ENCODE measurements at regions not wholly inside any gene's neighbourhood (a gene's known extent, or its start where the extent isn't known, plus 50 kb on each side); places are given as distances from the start of the nearest gene placed in this dataset.

DNA sequence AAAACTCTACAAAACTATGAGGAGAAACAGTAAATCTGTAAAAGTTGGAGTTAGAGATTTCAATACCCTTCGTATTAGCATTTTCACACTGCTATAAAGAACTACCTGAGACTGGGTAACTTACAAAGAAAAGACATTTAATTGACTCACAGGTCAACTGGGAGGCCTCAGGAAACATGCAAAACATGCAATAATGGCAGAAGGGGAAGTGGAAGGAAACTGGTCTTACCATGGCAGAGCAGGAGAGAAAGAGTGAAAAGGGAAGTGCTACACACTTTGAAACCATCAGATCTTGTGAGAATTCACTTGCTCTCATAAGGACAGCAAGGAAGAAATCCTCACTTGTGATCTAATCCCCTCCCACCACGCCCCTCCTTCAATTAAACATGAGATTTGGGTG lies 949.9 kb downstream of the TECRL start:
- no peak overlapping the region for H3K23ac ChIP-seq (ENCODE audit: low read depth, low read length)
- H2BK120ac ChIP-seq (ENCODE audit: low read depth, low read length), result no peak overlapping the region
- in situ Hi-C loops (cut with MboI; ENCODE audit: low sequenced_read_pairs), result no loop called here
- H3K79me1 ChIP-seq (ENCODE audit: low read depth in 1 of 2, low read length in 2 of 2), result no peaks in the 10 kb centered on the region
- ATAC-seq (ENCODE audit: low read depth) (no peak), DNase-seq (no peak)
- H2AFZ ChIP-seq (replicated peaks; ENCODE audit: low read length, poor library complexity), result no peak overlapping the region
- H3K9ac ChIP-seq (ENCODE audit: low read depth, low read length), result no peak overlapping the region
- TF ChIP-seq SMC3 (IDR thresholded peaks at IDR 0.05; ENCODE audit: low read depth, low read length) (no peak), CEBPB (IDR thresholded peaks at IDR 0.05; ENCODE audit: low read depth, low read length) (no peak), FOS (IDR thresholded peaks at IDR 0.05; ENCODE audit: low read depth, low read length) (no peak), MAZ (IDR thresholded peaks at IDR 0.05; ENCODE audit: borderline replicate concordance, low read depth, low read length) (no peak), BHLHE40 (IDR thresholded peaks at IDR 0.05; ENCODE audit: low read depth, low read length) (no peak), RAD21 (IDR thresholded peaks at IDR 0.05; ENCODE audit: low read length) (no peak), RFX5 (IDR thresholded peaks at IDR 0.05; ENCODE audit: low read depth, low read length) (no peak), POLR2A (IDR thresholded peaks at IDR 0.05; ENCODE audit: low read depth, low read length) (no peak), MAFK (IDR thresholded peaks at IDR 0.05; ENCODE audit: low read depth, low read length) (no peak), CHD1 (IDR thresholded peaks at IDR 0.05; ENCODE audit: low read depth, low read length) (no peak)
- TF ChIP-seq, protein P1, sequence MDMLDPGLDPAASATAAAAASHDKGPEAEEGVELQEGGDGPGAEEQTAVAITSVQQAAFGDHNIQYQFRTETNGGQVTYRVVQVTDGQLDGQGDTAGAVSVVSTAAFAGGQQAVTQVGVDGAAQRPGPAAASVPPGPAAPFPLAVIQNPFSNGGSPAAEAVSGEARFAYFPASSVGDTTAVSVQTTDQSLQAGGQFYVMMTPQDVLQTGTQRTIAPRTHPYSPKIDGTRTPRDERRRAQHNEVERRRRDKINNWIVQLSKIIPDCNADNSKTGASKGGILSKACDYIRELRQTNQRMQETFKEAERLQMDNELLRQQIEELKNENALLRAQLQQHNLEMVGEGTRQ (IDR thresholded peaks at IDR 0.05; ENCODE audit: low read depth, low read length), result no peak
- TF ChIP-seq, protein P2, sequence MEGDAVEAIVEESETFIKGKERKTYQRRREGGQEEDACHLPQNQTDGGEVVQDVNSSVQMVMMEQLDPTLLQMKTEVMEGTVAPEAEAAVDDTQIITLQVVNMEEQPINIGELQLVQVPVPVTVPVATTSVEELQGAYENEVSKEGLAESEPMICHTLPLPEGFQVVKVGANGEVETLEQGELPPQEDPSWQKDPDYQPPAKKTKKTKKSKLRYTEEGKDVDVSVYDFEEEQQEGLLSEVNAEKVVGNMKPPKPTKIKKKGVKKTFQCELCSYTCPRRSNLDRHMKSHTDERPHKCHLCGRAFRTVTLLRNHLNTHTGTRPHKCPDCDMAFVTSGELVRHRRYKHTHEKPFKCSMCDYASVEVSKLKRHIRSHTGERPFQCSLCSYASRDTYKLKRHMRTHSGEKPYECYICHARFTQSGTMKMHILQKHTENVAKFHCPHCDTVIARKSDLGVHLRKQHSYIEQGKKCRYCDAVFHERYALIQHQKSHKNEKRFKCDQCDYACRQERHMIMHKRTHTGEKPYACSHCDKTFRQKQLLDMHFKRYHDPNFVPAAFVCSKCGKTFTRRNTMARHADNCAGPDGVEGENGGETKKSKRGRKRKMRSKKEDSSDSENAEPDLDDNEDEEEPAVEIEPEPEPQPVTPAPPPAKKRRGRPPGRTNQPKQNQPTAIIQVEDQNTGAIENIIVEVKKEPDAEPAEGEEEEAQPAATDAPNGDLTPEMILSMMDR (conservative IDR thresholded peaks at IDR 0.05; ENCODE audit: low read depth, low read length), result no peak
- no peak overlapping the region for H2BK20ac ChIP-seq (ENCODE audit: low read depth, low read length)
- no peak overlapping the region for H4K8ac ChIP-seq (ENCODE audit: low read depth in 2 of 2, low read length in 2 of 2)
- no peak overlapping the region for H4K91ac ChIP-seq (ENCODE audit: insufficient read depth, low read depth, low read length)
- H2AK5ac ChIP-seq (ENCODE audit: low read depth, low read length), result no peak overlapping the region
- H3K27ac ChIP-seq (ENCODE audit: insufficient read depth, low read length), result no peak overlapping the region
- ChIA-PET CTCF (no interaction called here), POLR2A (ENCODE audit: unreplicated experiment) (no interaction called here)
- H3K4me3 ChIP-seq (ENCODE audit: insufficient read depth, low read depth, low read length), result no peak overlapping the region
- dilution Hi-C loops (cut with HindIII; ENCODE audit: low sequenced_read_pairs, unreplicated experiment), result no loop called here
- no peak overlapping the region for H2BK5ac ChIP-seq (ENCODE audit: low read depth, low read length, poor library complexity, severe bottlenecking)
- H3K36me3 ChIP-seq (ENCODE audit: control insufficient read depth, insufficient read depth, low read length), result no peaks in the 10 kb centered on the region
- H3K14ac ChIP-seq (replicated peaks; ENCODE audit: low read depth, low read length), result no peak overlapping the region
- no peak overlapping the region for H2BK15ac ChIP-seq (ENCODE audit: low read depth, low read length)
- H3K56ac ChIP-seq (ENCODE audit: extremely low read depth, insufficient read depth, low read length), result no peak overlapping the region
- H3K18ac ChIP-seq (ENCODE audit: low read depth, low read length), result no peak overlapping the region
- H3K4me1 ChIP-seq (ENCODE audit: control insufficient read depth, insufficient read depth, low read length), result no peaks in the 10 kb centered on the region
- WGBS, 2 experiments (ENCODE audit: extremely low coverage in 2 of 2, insufficient read length in 1 of 2), result no CpG with 5 or more reads among the region's 2 CpGs
- H3K9me3 ChIP-seq (ENCODE audit: control insufficient read depth, insufficient read depth, low read length), result peaks cover 7% of the 10 kb centered on the region; the same call in 1 of the 2 replicates
- no peaks in the 10 kb centered on the region for H4K20me1 ChIP-seq (ENCODE audit: insufficient read depth, low read length)
- no peak overlapping the region for H2AK9ac ChIP-seq (replicated peaks; ENCODE audit: low read depth, low read length, poor library complexity)
- intact Hi-C loops (cut with micrococcal nuclease), result no loop called here
- H3K27me3 ChIP-seq (ENCODE audit: control insufficient read depth, insufficient read depth, low read length), result no peaks in the 10 kb centered on the region
- no peaks in the 10 kb centered on the region for H3K9me1 ChIP-seq (ENCODE audit: insufficient read depth, low read length)
- no peak overlapping the region for H3K4me2 ChIP-seq (ENCODE audit: low read depth, low read length)
- BruUV-seq (replicated peaks), result no TSS peak
- H3K4ac ChIP-seq (ENCODE audit: low read depth, low read length), result no peak overlapping the region
- H4K5ac ChIP-seq (ENCODE audit: low read depth, low read length), result no peak overlapping the region

Data from IMR-90 (cell line).